ENCODE measurements at regions not wholly inside any gene's neighbourhood (a gene's known extent, or its start where the extent isn't known, plus 50 kb on each side); places are given as distances from the start of the nearest gene placed in this dataset.

GRCh38 chr20:57795977-57796560 lies 86.3 kb upstream of the PMEPA1 start:
- CTCF ChIA-PET (ENCODE audit: partially characterized antibody) = interaction anchor here (0.6 kb wide), 1 partner anchor 166 kb away, joined by 3 read pairs; no protein-coding TSS in a partner anchor
- Histone ChIP-seq H4K8ac (ENCODE audit: extremely low read depth, insufficient read depth, low read length) (no peak overlapping the region), H3K23me2 (ENCODE audit: low read depth, low read length) (0 out of 2 replicates have a peak, but pooled peaks cover 2% of the 10 kb centered on the region), H3K9ac (replicated peaks in 1 of 4; ENCODE audit: extremely low read depth in 1 of 4, low read depth in 3 of 4, low read length in 3 of 4) (no peak overlapping the region), H3K56ac (replicated peaks; ENCODE audit: insufficient read length, low read depth, low read length) (no peak overlapping the region), H3K23ac (ENCODE audit: insufficient read length) (no peak overlapping the region), H3K4ac (replicated peaks; ENCODE audit: insufficient read length, low read depth, low read length) (no peak overlapping the region), H4K5ac (ENCODE audit: insufficient read length, low read depth, low read length) (no peak overlapping the region), H3K9me3 (ENCODE audit: insufficient read depth in 2 of 2, low read depth in 1 of 2, low read length in 1 of 2) (no peaks in the 10 kb centered on the region), H3K4me1 (replicated peaks in 1 of 4; ENCODE audit: control insufficient read depth in 3 of 4, insufficient read depth in 4 of 4, low read length in 3 of 4) (no peaks in the 10 kb centered on the region), H3K27ac (ENCODE audit: low read depth, low read length) (no peak overlapping the region), H2AK5ac (ENCODE audit: low read depth, low read length) (no peak overlapping the region), H3K4me2 (ENCODE audit: insufficient read depth in 1 of 2, low read depth in 2 of 2, low read length in 2 of 2) (no peak overlapping the region), H3K36me3 (ENCODE audit: control insufficient read depth in 2 of 4, insufficient read depth in 4 of 4, low read length in 3 of 4) (no peaks in the 10 kb centered on the region), H2BK5ac (ENCODE audit: low read depth, low read length) (no peak overlapping the region), H3K14ac (ENCODE audit: insufficient read length) (no peak overlapping the region), H2BK15ac (ENCODE audit: low read length) (no peak overlapping the region), H2BK12ac (ENCODE audit: low read depth, low read length) (no peak overlapping the region), H2AFZ (ENCODE audit: low read length) (no peak overlapping the region), H3K79me1 (ENCODE audit: low read depth, low read length) (no peaks in the 10 kb centered on the region), H4K20me1 (replicated peaks in 1 of 2; ENCODE audit: control insufficient read depth in 1 of 2, insufficient read depth in 2 of 2, low read length in 2 of 2) (no peaks in the 10 kb centered on the region), H4K91ac (replicated peaks; ENCODE audit: insufficient read length, low read length) (no peak overlapping the region), H2BK20ac (ENCODE audit: low read length) (no peak overlapping the region), H3K27me3 (replicated peaks in 1 of 4; ENCODE audit: control insufficient read depth in 3 of 4, extremely low read depth in 1 of 4, insufficient read depth in 3 of 4, low read length in 3 of 4) (no peaks in the 10 kb centered on the region), H3K79me2 (ENCODE audit: control insufficient read depth in 1 of 2, insufficient read depth in 2 of 2, low read length in 2 of 2) (no peaks in the 10 kb centered on the region), H3K4me3 (ENCODE audit: extremely low read depth in 1 of 4, insufficient read depth in 2 of 4, low read depth in 3 of 4, low read length in 4 of 4) (no peak overlapping the region), H3K18ac (ENCODE audit: extremely low read depth, low read length) (no peak overlapping the region), H2BK120ac (replicated peaks; ENCODE audit: low read depth, low read length) (no peak overlapping the region)
- POLR2A ChIA-PET (ENCODE audit: partially characterized antibody) = no interaction called here
- FAIRE-seq (no peak), DNase-seq (ENCODE audit: low read depth in 1 of 2, low spot score in 2 of 2) (no peak)
- 90 to 100% methylated on average over 1 to 8 of the region's 8 CpGs for WGBS, 2 experiments (ENCODE audit: extremely low coverage in 1 of 2, insufficient coverage in 1 of 2, insufficient read length in 1 of 2, insufficient replicate concordance in 2 of 2, low coverage in 1 of 2, low lambda C conversion rate in 2 of 2, missing lambda C conversion rate in 1 of 2)
- no peak for TF ChIP-seq SP2 (IDR thresholded peaks at IDR 0.05; ENCODE audit: low read length)
- no peak for TF ChIP-seq EGR1 (IDR thresholded peaks at IDR 0.05; ENCODE audit: borderline replicate concordance, low read depth, low read length)
- TF ChIP-seq CHD2 (IDR thresholded peaks at IDR 0.05; ENCODE audit: low read length) = no peak
- no peak for TF ChIP-seq CREB1 (IDR thresholded peaks at IDR 0.05)
- no peak for TF ChIP-seq RNF2 (IDR thresholded peaks at IDR 0.05; ENCODE audit: borderline replicate concordance, low read depth, low read length, missing control alignments, poor library complexity, severe bottlenecking)
- no peak for TF ChIP-seq CTCF (IDR thresholded peaks at IDR 0.05; ENCODE audit: control extremely low read depth in 1 of 3, insufficient read depth in 1 of 3, low read depth in 1 of 3, low read length in 3 of 3)
- no peak for TF ChIP-seq TAF1 (IDR thresholded peaks at IDR 0.05; ENCODE audit: low read depth, low read length)
- no peak for TF ChIP-seq SP4 (IDR thresholded peaks at IDR 0.05; ENCODE audit: low read length)

All from H1 (cell line).